ENCODE measurements at regions not wholly inside any gene's neighbourhood (a gene's known extent, or its start where the extent isn't known, plus 50 kb on each side); places are given as distances from the start of the nearest gene placed in this dataset.

- DNase-seq, result no peak
- no peak overlapping the region for H3K4me2 ChIP-seq
- ChIA-PET POLR2A (ENCODE audit: unreplicated experiment) (no interaction called here), CTCF (no interaction called here)
- H3K27me3 ChIP-seq (ENCODE audit: insufficient read depth, low read depth), result peaks cover 88% of the 10 kb centered on the region
- intact Hi-C loops (cut with micrococcal nuclease; ENCODE audit: unreplicated experiment), result no loop called here
- no peaks in the 10 kb centered on the region for H3K36me3 ChIP-seq (ENCODE audit: low read depth)
- H3K79me2 ChIP-seq (ENCODE audit: low read depth), result no peaks in the 10 kb centered on the region
- no peaks in the 10 kb centered on the region for H3K4me1 ChIP-seq (replicated peaks; ENCODE audit: insufficient read depth)
- no peaks in the 10 kb centered on the region for H3F3A ChIP-seq (ENCODE audit: insufficient read depth, low read depth)
- TF ChIP-seq EZH2 (IDR thresholded peaks at IDR 0.05; ENCODE audit: low read depth) (no peak), CTCF (conservative IDR thresholded peaks at IDR 0.05) (no peak)
- no peaks in the 10 kb centered on the region for H3K9me3 ChIP-seq (ENCODE audit: insufficient read depth, low read depth)
- no peak overlapping the region for H3K4me3 ChIP-seq
- H2AFZ ChIP-seq, result no peak overlapping the region
- H3K9me2 ChIP-seq (ENCODE audit: insufficient read depth), result no peaks in the 10 kb centered on the region
- no TSS peak for BruUV-seq (replicated peaks)
- no peaks in the 10 kb centered on the region for H4K20me1 ChIP-seq (ENCODE audit: insufficient read depth)
- no peak overlapping the region for H3K27ac ChIP-seq
These were observed 153.8 kb downstream of the UNC5CL start for GRCh38 chr6:40885139-40885774.

GRCh38 chr6:40882323-40882997 is 156.6 kb downstream of the UNC5CL start:
- no peak for TF ChIP-seq EZH2 (IDR thresholded peaks at IDR 0.05; ENCODE audit: low read depth)
- ChIA-PET POLR2A (ENCODE audit: unreplicated experiment) (no interaction called here), CTCF (no interaction called here)
- Histone ChIP-seq H3K4me2 (no peak overlapping the region), H3K9me3 (ENCODE audit: insufficient read depth, low read depth) (no peaks in the 10 kb centered on the region; the same call in 1 of the 2 replicates), H3K4me3 (no peak overlapping the region), H3K27ac (no peak overlapping the region), H3K27me3 (ENCODE audit: insufficient read depth, low read depth) (peaks cover 81% of the 10 kb centered on the region), H3K36me3 (ENCODE audit: low read depth) (no peaks in the 10 kb centered on the region), H2AFZ (no peak overlapping the region), H4K20me1 (ENCODE audit: insufficient read depth) (no peaks in the 10 kb centered on the region), H3K4me1 (replicated peaks; ENCODE audit: insufficient read depth) (no peaks in the 10 kb centered on the region), H3F3A (ENCODE audit: insufficient read depth, low read depth) (no peaks in the 10 kb centered on the region), H3K79me2 (ENCODE audit: low read depth) (no peaks in the 10 kb centered on the region), H3K9me2 (ENCODE audit: insufficient read depth) (no peaks in the 10 kb centered on the region; the same call in 1 of the 2 replicates)
- no peak for DNase-seq
- intact Hi-C loops (cut with micrococcal nuclease; ENCODE audit: unreplicated experiment), result no loop called here
- BruUV-seq (replicated peaks), result no TSS peak

- no peaks in the 10 kb centered on the region for H3K4me1 ChIP-seq (replicated peaks; ENCODE audit: insufficient read depth)
- H3K9me3 ChIP-seq (ENCODE audit: insufficient read depth, low read depth), result no peaks in the 10 kb centered on the region; the same call in 1 of the 2 replicates
- no peaks in the 10 kb centered on the region for H3F3A ChIP-seq (ENCODE audit: insufficient read depth, low read depth)
- BruUV-seq (replicated peaks), result no TSS peak
- H3K36me3 ChIP-seq (ENCODE audit: low read depth), result no peaks in the 10 kb centered on the region
- H4K20me1 ChIP-seq (ENCODE audit: insufficient read depth), result no peaks in the 10 kb centered on the region
- H3K9me2 ChIP-seq (ENCODE audit: insufficient read depth), result no peaks in the 10 kb centered on the region; the same call in 1 of the 2 replicates
- no peak overlapping the region for H3K4me2 ChIP-seq
- H2AFZ ChIP-seq, result no peak overlapping the region
- no peak for TF ChIP-seq CTCF (conservative IDR thresholded peaks at IDR 0.05)
- no peak for TF ChIP-seq EZH2 (IDR thresholded peaks at IDR 0.05; ENCODE audit: low read depth)
- H3K4me3 ChIP-seq, result no peak overlapping the region
- intact Hi-C loops (cut with micrococcal nuclease; ENCODE audit: unreplicated experiment), result no loop called here
- CTCF ChIA-PET, result no interaction called here
- peaks cover 72% of the 10 kb centered on the region for H3K27me3 ChIP-seq (ENCODE audit: insufficient read depth, low read depth)
- H3K27ac ChIP-seq, result no peak overlapping the region
- no peak for DNase-seq
- POLR2A ChIA-PET (ENCODE audit: unreplicated experiment), result no interaction called here
- H3K79me2 ChIP-seq (ENCODE audit: low read depth), result no peaks in the 10 kb centered on the region
These were observed 157.5 kb downstream of the UNC5CL start for GRCh38 chr6:40881501-40881900.

Data from PC-9 (cell line).